GM12873 (cell line): ENCODE measurements at regions not wholly inside any gene's neighbourhood (a gene's known extent, or its start where the extent isn't known, plus 50 kb on each side); places are given as distances from the start of the nearest gene placed in this dataset.

Experiments
- CTCF ChIP-seq: IDR thresholded peaks from 2 replicates; pipeline ENCODE4 v1.5.1; 2012; ENCODE audit warnings: low read depth, mild to moderate bottlenecking, moderate library complexity, low read length, control low read depth; ENCODE audit not compliant: insufficient read depth; ENCODE audit errors: missing control alignments

GRCh38 chr20:11807054-11808048 is 110.3 kb upstream of the BTBD3 start:
- no peak for TF ChIP-seq CTCF

- no peak for TF ChIP-seq CTCF
These were observed 108.9 kb upstream of the BTBD3 start for GRCh38 chr20:11808841-11809240.

GRCh38 chr20:11810311-11811083 is 107.2 kb upstream of the BTBD3 start:
- no peak for TF ChIP-seq CTCF

- no peak for TF ChIP-seq CTCF
These were observed 104.4 kb upstream of the BTBD3 start for GRCh38 chr20:11813106-11813890.

GRCh38 chr20:11814267-11814666 is 103.4 kb upstream of the BTBD3 start:
- TF ChIP-seq CTCF, result no peak

- TF ChIP-seq CTCF, result no peak
These were observed 96.9 kb upstream of the BTBD3 start for GRCh38 chr20:11820838-11821237.

GRCh38 chr20:11822540-11822794 is 95.2 kb upstream of the BTBD3 start:
- no peak for TF ChIP-seq CTCF
